ENCODE measurements at regions not wholly inside any gene's neighbourhood (a gene's known extent, or its start where the extent isn't known, plus 50 kb on each side); places are given as distances from the start of the nearest gene placed in this dataset.
"Not testable (repeated sequence)": the region's sequence is repeated elsewhere in the genome, so short reads cannot be mapped to it uniquely, and the experiment has no call there.

GRCh38 chr10:80946957-80947726, 409.4 kb downstream of the SH2D4B start:
- DNase-seq (ENCODE audit: low read depth in 2 of 2) = no peak

- no peak for DNase-seq (ENCODE audit: low read depth in 2 of 2)
These were observed 412.1 kb downstream of the SH2D4B start for GRCh38 chr10:80949785-80950184.

GRCh38 chr10:80952436-80952835, 414.7 kb downstream of the SH2D4B start:
- DNase-seq (ENCODE audit: low read depth in 2 of 2) = no peak

- DNase-seq (ENCODE audit: low read depth in 2 of 2) = no peak
These were observed 419.5 kb downstream of the SH2D4B start for GRCh38 chr10:80957161-80957560.

GRCh38 chr10:80964179-80964578, 426.5 kb downstream of the SH2D4B start:
- DNase-seq (ENCODE audit: low read depth in 2 of 2) = no peak

- DNase-seq (ENCODE audit: low read depth in 2 of 2) = no peak
These were observed 427.4 kb downstream of the SH2D4B start for GRCh38 chr10:80964955-80965614.

- DNase-seq (ENCODE audit: low read depth in 2 of 2) = no peak
These were observed 428.8 kb downstream of the SH2D4B start for GRCh38 chr10:80966326-80966986.

GRCh38 chr10:80967357-80967756, 429.7 kb downstream of the SH2D4B start:
- not testable (repeated sequence) for DNase-seq (ENCODE audit: low read depth in 2 of 2)

- no peak for DNase-seq (ENCODE audit: low read depth in 2 of 2)
These were observed 431.2 kb downstream of the SH2D4B start for GRCh38 chr10:80968903-80969302.

GRCh38 chr10:80971461-80971860, 433.8 kb downstream of the SH2D4B start:
- DNase-seq (ENCODE audit: low read depth in 2 of 2) = no peak

- no peak for DNase-seq (ENCODE audit: low read depth in 2 of 2)
These were observed 439.0 kb downstream of the SH2D4B start for GRCh38 chr10:80976658-80977057.

GRCh38 chr10:80985102-80985501, 447.4 kb downstream of the SH2D4B start:
- DNase-seq (ENCODE audit: low read depth in 2 of 2) = no peak

GRCh38 chr10:80986596-80986995, 448.9 kb downstream of the SH2D4B start:
- no peak for DNase-seq (ENCODE audit: low read depth in 2 of 2)

GRCh38 chr10:80988755-80989154, 451.1 kb downstream of the SH2D4B start:
- no peak for DNase-seq (ENCODE audit: low read depth in 2 of 2)

GRCh38 chr10:80996615-80997193, 459.0 kb downstream of the SH2D4B start:
- no peak for DNase-seq (ENCODE audit: low read depth in 2 of 2)

- no peak for DNase-seq (ENCODE audit: low read depth in 2 of 2)
These were observed 463.1 kb downstream of the SH2D4B start for GRCh38 chr10:81000781-81001180.

- DNase-seq (ENCODE audit: low read depth in 2 of 2) = no peak
These were observed 464.7 kb downstream of the SH2D4B start for GRCh38 chr10:81002382-81002781.

GRCh38 chr10:81007872-81008271, 470.2 kb downstream of the SH2D4B start:
- no peak for DNase-seq (ENCODE audit: low read depth in 2 of 2)

GRCh38 chr10:81008726-81009125, 471.0 kb downstream of the SH2D4B start:
- no peak for DNase-seq (ENCODE audit: low read depth in 2 of 2)

- no peak for DNase-seq (ENCODE audit: low read depth in 2 of 2)
These were observed 471.6 kb downstream of the SH2D4B start for GRCh38 chr10:81009296-81009695.

- DNase-seq (ENCODE audit: low read depth in 2 of 2) = no peak
These were observed 476.1 kb downstream of the SH2D4B start for GRCh38 chr10:81013771-81014170.
